NCI-H2171 (cell line): ENCODE measurements at regions not wholly inside any gene's neighbourhood (a gene's known extent, or its start where the extent isn't known, plus 50 kb on each side); places are given as distances from the start of the nearest gene placed in this dataset.
"Not testable (repeated sequence)": the region's sequence is repeated elsewhere in the genome, so short reads cannot be mapped to it uniquely, and the experiment has no call there.

Source experiments
- DNase-seq: peaks from one replicate; lab custom pipeline; 2025; lab: John Stamatoyannopoulos, UW

GRCh38 chr5:62041156-62041756 lies 264.8 kb upstream of the KIF2A start:
- DNase-seq, result no peak

DNA sequence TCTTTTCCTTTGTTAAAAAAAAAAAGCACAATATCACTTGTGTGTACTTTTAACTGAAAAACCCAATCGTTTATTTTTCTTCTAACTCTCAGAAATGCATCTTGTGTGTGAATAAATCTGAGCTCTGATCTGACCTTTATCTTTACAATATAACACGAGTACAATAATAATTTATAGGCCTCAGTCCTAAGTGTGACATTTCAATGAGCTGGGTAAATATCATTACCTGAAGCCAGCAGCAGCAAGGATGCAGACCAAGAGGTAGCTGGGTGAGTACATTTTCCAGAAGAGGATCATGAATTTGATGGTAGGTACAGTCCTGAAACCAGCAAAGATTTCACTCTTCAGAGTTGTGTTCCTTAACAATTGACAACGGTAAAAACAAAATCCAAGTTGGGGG lies 264.0 kb upstream of the KIF2A start:
- no peak for DNase-seq

DNA sequence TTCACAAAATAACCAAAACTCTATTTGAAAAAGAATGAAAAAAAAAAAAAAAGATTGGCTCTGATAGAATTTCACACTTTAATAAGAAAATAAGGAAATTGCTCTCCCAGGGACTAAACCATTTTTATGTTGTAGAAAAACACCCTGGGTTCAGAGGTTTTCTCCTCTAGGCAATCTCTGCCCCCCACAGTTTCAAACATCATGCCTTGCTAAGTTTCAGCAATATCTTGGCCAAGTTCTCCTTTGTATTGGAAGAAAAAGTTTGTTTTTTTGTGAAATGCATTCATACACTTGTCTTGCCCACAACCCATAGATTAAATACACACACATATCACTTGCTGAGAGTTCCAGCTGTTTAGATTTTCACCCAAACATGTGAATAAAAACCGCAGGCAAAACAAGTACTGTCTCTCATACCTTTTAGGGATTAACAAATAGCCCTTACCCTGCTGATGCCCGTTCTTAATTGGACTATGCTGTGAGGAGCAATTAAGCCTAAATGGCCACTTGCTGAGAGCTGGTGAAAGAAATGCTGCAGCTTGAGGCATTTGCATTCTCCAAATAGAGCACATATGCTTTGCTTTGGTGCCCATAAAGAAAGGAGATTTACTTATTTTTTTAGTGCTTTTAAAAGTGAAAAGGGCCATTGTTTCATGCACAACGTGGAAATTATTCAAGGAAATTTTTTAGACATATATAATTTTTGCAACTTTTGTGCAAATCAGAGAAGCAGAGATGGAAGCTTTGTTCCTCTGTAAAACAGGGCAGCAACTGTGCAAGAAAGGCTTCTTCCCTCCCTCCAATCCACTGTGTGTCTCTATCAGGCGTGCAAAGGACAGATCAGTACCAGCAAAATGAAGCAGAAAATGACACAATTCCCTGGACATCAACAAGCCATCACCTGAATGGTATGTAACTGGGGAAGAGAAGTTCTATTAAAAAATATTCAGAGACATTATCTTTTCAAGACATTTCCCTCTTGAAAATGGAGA lies 262.4 kb upstream of the KIF2A start:
- DNase-seq, result no peak

DNA sequence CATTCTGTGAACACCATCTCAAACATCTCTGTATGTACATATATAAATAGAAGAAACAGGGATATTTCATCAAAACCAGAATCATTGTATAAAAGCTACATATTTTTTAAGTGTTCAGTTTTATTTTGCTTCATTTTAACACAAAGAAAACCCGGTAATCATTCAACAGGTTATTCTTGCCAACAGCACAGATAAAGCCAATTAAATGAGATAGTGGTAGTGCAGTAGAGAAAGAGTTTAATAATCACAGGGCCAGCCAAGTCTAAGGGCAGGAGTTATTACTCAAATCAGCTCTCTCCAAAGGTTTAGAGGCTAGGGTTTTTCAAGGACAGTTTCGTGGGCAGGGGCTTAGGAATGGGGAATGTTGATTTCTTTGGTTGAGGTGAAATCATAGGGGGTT lies 261.0 kb upstream of the KIF2A start:
- DNase-seq, result no peak

GRCh38 chr5:62046191-62046590 lies 259.8 kb upstream of the KIF2A start:
- DNase-seq, result no peak

- no peak for DNase-seq
These were observed 254.3 kb upstream of the KIF2A start for GRCh38 chr5:62051747-62052146.

- no peak for DNase-seq
These were observed 246.0 kb upstream of the KIF2A start for GRCh38 chr5:62059960-62060359.

- no peak for DNase-seq
These were observed 241.0 kb upstream of the KIF2A start for GRCh38 chr5:62065050-62065449.

GRCh38 chr5:62066761-62067277 lies 239.2 kb upstream of the KIF2A start:
- no peak for DNase-seq

- no peak for DNase-seq
These were observed 237.5 kb upstream of the KIF2A start for GRCh38 chr5:62068554-62068953.

GRCh38 chr5:62077387-62077786 lies 228.6 kb upstream of the KIF2A start:
- DNase-seq, result no peak

GRCh38 chr5:62077823-62078550 lies 228.0 kb upstream of the KIF2A start:
- DNase-seq, result no peak

- DNase-seq, result no peak
These were observed 223.6 kb upstream of the KIF2A start for GRCh38 chr5:62082370-62082801.

DNA sequence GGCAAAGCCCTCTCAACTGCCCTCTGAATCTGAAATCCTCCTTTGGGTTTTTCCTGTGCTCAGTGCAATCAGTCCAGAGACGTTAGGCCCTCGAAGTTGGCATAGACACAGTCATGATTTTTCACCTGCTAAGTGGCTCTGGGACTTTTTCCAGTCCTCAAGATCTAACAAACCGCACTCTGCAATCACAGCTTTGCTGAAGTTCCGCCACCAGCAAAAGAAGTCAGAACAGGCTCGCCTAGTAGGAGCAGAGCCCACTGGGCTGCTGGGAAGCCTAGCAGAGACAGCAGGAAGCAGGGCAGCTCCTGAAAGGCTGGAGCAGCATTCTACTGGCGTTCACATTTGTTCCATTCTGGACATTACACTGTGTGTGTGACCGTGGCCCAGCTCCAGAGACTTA lies 222.8 kb upstream of the KIF2A start:
- no peak for DNase-seq

GRCh38 chr5:62083661-62084060 lies 222.3 kb upstream of the KIF2A start:
- DNase-seq, result no peak

GRCh38 chr5:62084391-62084790 lies 221.6 kb upstream of the KIF2A start:
- no peak for DNase-seq

DNA sequence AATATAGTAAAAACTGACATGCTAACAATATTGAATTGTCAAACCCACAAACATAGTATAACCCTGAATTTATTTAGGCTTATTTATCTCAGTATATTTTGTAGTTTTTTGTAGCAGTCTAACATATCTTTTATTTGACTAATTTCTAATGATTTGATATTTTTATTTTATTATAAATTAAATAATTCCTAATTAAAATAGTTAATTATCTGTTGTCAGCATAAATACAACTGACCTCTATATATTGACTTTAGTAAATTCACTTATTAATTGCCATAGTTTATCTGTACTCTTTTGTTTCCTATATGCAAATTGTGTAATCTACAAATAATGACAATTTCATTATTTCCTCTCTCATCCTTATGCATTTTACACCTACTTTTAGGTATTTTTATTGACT lies 215.1 kb upstream of the KIF2A start:
- DNase-seq, result no peak

DNA sequence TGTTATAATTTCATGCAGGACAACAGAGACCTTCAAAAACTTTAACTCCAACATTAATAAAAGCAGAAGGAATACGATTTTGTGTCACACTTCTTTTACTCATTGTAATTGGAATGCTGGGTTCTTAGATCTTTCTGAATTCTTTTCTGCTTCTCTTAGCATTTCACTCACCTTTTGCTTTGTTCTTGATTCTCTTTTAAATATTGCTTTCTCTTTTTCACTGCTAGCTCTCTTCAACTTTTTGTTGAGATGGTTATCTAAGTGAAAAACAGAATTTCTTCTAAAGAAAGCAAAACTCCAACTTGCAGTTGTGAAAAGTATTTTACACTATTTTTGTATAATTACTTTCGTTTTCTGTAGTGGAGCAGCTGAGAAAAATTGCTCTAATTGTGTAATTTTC lies 212.6 kb upstream of the KIF2A start:
- no peak for DNase-seq

DNA sequence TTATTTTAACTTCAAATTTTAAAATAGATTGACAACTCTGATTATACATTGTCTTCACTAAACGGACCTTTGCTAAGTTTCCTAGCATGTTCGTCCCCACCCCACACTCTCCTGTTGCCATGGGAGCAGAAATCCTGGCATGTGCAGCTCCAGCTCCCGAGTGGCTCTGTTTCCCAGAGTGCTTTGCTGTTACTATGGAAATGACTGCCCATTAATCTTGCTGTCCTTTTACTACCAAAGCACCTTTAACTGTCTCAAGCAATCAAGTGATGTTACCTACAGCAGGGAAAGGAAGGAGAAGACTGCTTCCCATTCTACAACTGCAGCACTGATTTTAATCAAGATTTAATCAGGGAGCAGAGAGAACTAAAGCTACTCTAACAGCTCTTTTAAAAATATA lies 212.0 kb upstream of the KIF2A start:
- DNase-seq, result no peak

DNA sequence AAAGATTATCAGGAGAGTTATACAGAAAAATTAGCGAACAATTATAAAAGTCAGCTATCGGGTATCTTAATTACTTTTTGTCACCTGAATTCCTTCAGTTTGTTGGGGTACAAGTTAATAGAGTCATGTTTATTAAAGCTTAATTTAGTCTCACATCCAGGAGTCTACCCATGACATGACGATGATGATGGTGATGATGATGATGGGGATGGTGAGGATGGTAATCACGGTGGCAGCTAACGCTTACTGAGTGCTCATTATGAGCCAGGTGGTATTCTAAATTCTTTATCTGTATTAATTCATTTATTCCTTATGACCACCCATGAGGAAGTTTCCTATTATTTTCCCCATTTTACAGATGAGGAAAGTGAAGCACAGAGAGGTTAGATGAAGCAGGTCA lies 208.6 kb upstream of the KIF2A start:
- no peak for DNase-seq

DNA sequence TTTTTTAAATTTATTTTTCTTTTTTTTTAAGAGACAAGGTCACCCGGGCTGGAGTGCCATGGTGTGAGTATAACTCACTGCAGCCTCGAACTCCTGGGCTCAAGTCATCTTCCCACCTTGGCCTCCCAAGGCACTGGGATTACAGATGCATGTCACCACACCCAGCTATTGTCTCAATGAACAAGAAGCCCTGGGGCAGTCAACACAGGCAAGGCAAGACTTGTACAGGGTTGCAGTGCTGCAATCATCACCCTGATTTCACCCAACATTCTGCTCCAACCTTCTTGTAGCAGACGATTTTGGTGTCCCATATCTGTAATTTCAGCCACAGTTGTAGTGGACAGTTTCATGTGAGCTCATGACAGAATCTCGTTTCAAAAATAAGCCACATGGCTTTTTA lies 205.8 kb upstream of the KIF2A start:
- DNase-seq, result no peak

DNA sequence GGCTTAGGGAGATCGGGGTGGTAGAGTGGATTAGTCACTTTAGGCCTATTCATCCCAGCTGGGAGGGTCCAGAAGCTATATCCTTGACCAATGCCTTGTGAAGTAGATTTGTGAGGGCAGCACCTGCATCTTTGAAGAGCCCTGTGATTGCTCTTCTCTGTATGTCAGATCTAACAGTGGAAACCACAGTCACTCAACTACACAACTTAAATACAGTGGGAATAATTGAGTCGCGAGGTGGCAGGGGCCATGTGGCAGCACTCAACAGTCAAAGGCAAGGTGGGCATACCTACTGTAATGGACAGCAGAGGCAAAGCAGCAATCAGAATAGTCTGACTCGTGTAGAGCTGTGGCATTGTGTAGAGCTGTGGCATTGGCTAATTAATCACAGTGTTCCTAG lies 202.1 kb upstream of the KIF2A start:
- not testable (repeated sequence) for DNase-seq

GRCh38 chr5:62111428-62111827 lies 194.6 kb upstream of the KIF2A start:
- no peak for DNase-seq
